ENCODE measurements at regions not wholly inside any gene's neighbourhood (a gene's known extent, or its start where the extent isn't known, plus 50 kb on each side); places are given as distances from the start of the nearest gene placed in this dataset.

DNA sequence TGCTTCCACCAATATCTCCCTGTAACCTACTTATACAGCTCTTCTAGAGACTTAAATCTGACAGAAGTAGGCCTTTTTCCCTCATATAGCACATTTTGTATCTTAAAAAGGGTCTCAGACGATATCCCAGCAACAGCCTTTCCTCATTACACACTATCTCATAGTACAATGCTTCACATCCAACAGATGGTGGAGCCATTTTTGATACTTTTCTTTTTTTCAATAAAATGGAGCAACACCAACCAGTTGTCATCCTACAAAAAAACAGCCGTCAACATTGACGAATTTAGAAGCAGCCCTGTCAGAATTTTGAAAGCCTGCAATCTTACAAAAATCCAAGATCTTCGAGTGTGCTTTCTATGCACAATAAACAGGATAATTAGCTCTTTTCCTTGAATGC, 145.9 kb upstream of the NEBL start:
- Histone ChIP-seq H3K27ac (ENCODE audit: low read depth, low read length) (no peak overlapping the region), H3K79me2 (ENCODE audit: insufficient read depth, low read length) (no peaks in the 10 kb centered on the region), H3K9me3 (ENCODE audit: low read depth, low read length) (no peaks in the 10 kb centered on the region), H3K4me2 (ENCODE audit: insufficient read depth, low read length) (no peak overlapping the region), H3K4me3 (ENCODE audit: insufficient read depth, low read length) (no peak overlapping the region), H4K20me1 (ENCODE audit: insufficient read depth, low read length) (no peaks in the 10 kb centered on the region), H3K36me3 (ENCODE audit: insufficient read depth, low read length) (no peaks in the 10 kb centered on the region), H3K27me3 (ENCODE audit: insufficient read depth, low read length) (no peaks in the 10 kb centered on the region), H2AFZ (ENCODE audit: low read length) (no peak overlapping the region), H3K4me1 (ENCODE audit: insufficient read depth, low read length) (no peaks in the 10 kb centered on the region)
- TF ChIP-seq, protein P1, sequence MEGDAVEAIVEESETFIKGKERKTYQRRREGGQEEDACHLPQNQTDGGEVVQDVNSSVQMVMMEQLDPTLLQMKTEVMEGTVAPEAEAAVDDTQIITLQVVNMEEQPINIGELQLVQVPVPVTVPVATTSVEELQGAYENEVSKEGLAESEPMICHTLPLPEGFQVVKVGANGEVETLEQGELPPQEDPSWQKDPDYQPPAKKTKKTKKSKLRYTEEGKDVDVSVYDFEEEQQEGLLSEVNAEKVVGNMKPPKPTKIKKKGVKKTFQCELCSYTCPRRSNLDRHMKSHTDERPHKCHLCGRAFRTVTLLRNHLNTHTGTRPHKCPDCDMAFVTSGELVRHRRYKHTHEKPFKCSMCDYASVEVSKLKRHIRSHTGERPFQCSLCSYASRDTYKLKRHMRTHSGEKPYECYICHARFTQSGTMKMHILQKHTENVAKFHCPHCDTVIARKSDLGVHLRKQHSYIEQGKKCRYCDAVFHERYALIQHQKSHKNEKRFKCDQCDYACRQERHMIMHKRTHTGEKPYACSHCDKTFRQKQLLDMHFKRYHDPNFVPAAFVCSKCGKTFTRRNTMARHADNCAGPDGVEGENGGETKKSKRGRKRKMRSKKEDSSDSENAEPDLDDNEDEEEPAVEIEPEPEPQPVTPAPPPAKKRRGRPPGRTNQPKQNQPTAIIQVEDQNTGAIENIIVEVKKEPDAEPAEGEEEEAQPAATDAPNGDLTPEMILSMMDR (IDR thresholded peaks at IDR 0.05; ENCODE audit: extremely low read depth, low read depth, low read length): no peak
- no peak for DNase-seq (ENCODE audit: insufficient read length, low spot score, missing footprints)

DNA sequence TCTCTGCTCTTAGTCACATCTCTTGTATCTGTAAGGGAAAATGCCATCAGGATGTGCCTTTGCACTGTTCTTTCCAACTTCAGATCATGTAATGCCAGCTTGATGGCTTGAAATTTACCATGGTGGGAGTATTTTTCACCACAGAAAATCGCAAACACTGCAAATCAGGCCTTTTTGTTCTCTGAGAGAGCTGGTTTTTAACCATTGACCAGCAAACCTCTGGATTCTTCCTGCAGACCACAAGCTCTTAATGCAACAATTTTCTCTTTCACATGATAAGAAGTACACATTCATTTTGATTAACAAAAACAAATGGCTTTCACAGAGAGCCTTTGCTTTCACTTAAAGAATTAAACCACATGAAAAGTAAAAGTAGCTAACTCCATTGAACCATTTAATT, 145.4 kb upstream of the NEBL start:
- Histone ChIP-seq H3K4me1 (ENCODE audit: insufficient read depth, low read length) (no peaks in the 10 kb centered on the region), H3K79me2 (ENCODE audit: insufficient read depth, low read length) (no peaks in the 10 kb centered on the region), H3K4me2 (ENCODE audit: insufficient read depth, low read length) (no peak overlapping the region), H3K36me3 (ENCODE audit: insufficient read depth, low read length) (no peaks in the 10 kb centered on the region), H2AFZ (ENCODE audit: low read length) (no peak overlapping the region), H4K20me1 (ENCODE audit: insufficient read depth, low read length) (no peaks in the 10 kb centered on the region), H3K27me3 (ENCODE audit: insufficient read depth, low read length) (no peaks in the 10 kb centered on the region), H3K4me3 (ENCODE audit: insufficient read depth, low read length) (no peak overlapping the region), H3K27ac (ENCODE audit: low read depth, low read length) (no peak overlapping the region), H3K9me3 (ENCODE audit: low read depth, low read length) (no peaks in the 10 kb centered on the region)
- TF ChIP-seq, protein P1 (IDR thresholded peaks at IDR 0.05; ENCODE audit: extremely low read depth, low read depth, low read length): no peak
- DNase-seq (ENCODE audit: insufficient read length, low spot score, missing footprints): no peak

DNA sequence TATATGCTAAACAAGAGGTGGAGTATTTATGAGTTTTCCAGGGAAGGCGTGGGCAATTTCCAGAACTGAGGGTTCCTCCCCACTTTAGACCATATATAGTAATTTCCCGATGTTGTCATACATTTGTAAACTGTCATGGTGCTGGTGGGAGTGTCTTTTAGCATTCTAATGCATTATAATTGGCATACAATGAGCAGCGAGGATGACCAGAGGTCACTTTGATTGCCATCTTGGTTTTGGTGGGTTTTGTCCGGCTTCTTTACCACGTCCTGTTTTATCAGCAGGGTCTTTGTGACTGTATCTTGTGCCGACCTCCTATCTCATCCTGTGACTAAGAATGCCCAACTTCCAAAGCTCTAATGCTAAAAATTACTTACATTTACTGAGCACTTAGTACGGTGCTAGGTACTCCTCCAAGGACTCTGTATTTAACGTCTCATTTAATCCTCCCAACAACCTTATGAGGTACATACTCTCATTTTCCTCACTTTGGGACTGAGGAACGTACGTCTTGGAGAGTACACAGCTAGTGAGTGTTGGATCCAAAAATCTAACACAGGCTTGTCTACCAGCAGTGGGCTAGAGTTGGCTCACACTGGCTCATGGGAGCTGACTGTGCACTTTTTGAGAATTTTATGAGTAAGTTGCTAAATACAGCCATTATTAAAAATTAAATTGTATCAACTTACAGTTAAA, 144.8 kb upstream of the NEBL start:
- Histone ChIP-seq H3K4me2 (ENCODE audit: insufficient read depth, low read length) (no peak overlapping the region), H2AFZ (ENCODE audit: low read length) (no peak overlapping the region), H3K79me2 (ENCODE audit: insufficient read depth, low read length) (no peaks in the 10 kb centered on the region), H3K36me3 (ENCODE audit: insufficient read depth, low read length) (no peaks in the 10 kb centered on the region), H3K4me1 (ENCODE audit: insufficient read depth, low read length) (no peaks in the 10 kb centered on the region), H3K27ac (ENCODE audit: low read depth, low read length) (no peak overlapping the region), H3K4me3 (ENCODE audit: insufficient read depth, low read length) (no peak overlapping the region), H3K9me3 (ENCODE audit: low read depth, low read length) (no peaks in the 10 kb centered on the region), H4K20me1 (ENCODE audit: insufficient read depth, low read length) (no peaks in the 10 kb centered on the region), H3K27me3 (ENCODE audit: insufficient read depth, low read length) (no peaks in the 10 kb centered on the region)
- no peak for DNase-seq (ENCODE audit: insufficient read length, low spot score, missing footprints)
- TF ChIP-seq, protein P1 (IDR thresholded peaks at IDR 0.05; ENCODE audit: extremely low read depth, low read depth, low read length): no peak

DNA sequence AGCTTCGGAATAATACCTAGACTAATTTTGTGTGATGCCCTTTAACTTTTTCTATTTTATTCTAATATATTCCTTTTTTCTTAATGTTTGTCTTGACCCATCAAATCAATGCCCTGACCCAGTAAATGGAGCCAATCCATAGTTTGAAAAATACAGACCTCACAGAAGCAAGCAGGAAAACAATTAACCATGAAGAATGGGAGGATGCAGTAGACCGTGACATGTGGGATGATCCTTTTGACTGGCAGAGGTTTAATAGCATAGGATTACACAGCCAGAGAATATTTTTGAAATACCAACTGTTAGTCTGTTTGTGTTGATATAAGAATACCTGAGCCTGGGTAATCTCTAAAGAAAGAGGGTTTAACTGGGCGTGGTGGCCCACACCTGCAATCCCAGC, 142.6 kb upstream of the NEBL start:
- TF ChIP-seq, protein P1 (IDR thresholded peaks at IDR 0.05; ENCODE audit: extremely low read depth, low read depth, low read length): no peak
- no peaks in the 10 kb centered on the region for H3K4me1 ChIP-seq (ENCODE audit: insufficient read depth, low read length)
- DNase-seq (ENCODE audit: insufficient read length, low spot score, missing footprints): no peak
- no peaks in the 10 kb centered on the region for H4K20me1 ChIP-seq (ENCODE audit: insufficient read depth, low read length)
- no peak overlapping the region for H3K4me2 ChIP-seq (ENCODE audit: insufficient read depth, low read length)
- H3K27ac ChIP-seq (ENCODE audit: low read depth, low read length): no peak overlapping the region
- H3K4me3 ChIP-seq (ENCODE audit: insufficient read depth, low read length): no peak overlapping the region
- no peaks in the 10 kb centered on the region for H3K9me3 ChIP-seq (ENCODE audit: low read depth, low read length)
- H3K36me3 ChIP-seq (ENCODE audit: insufficient read depth, low read length): no peaks in the 10 kb centered on the region
- H2AFZ ChIP-seq (ENCODE audit: low read length): no peak overlapping the region
- H3K27me3 ChIP-seq (ENCODE audit: insufficient read depth, low read length): no peaks in the 10 kb centered on the region
- H3K79me2 ChIP-seq (ENCODE audit: insufficient read depth, low read length): no peaks in the 10 kb centered on the region
